Tibial artery (tissue), 4 donors: ENCODE measurements at regions not wholly inside any gene's neighbourhood (a gene's known extent, or its start where the extent isn't known, plus 50 kb on each side); places are given as distances from the start of the nearest gene placed in this dataset.

Experiments
- DNase-seq, 2 donors: peaks; one replicate each; pipeline ENCODE4 v3.0.0-alpha.2; 2019
- H3K27ac ChIP-seq, 2 donors: fragments of 200-600 bp; sonication (generic) in 1 of 2; 1 replicate in 1 of 2; 2 replicates in 1 of 2; pipeline ENCODE4 v1.5.1; 2018 to 2019; ENCODE audit warnings: mild to moderate bottlenecking in 1 of 2
- H3K27me3 ChIP-seq, 2 donors: fragments of 200-600 bp; sonication (generic) in 1 of 2; one replicate each; pipeline versions ENCODE4 v1.5.1 to v1.6.0; 2016 to 2019
- H3K36me3 ChIP-seq, 3 donors: fragments of 200-600 bp; sonication (generic) in 2 of 3; one replicate each; pipeline ENCODE4 v1.5.1; 2016 to 2019; ENCODE audit warnings: mild to moderate bottlenecking in 2 of 3
- H3K4me1 ChIP-seq, 4 donors: fragments of 200-600 bp; sonication (generic) in 2 of 4; 1 replicate in 3 of 4; 2 replicates in 1 of 4; pipeline ENCODE4 v1.5.1; 2016 to 2019
- H3K4me3 ChIP-seq, 2 donors: fragments of 200-600 bp; sonication (generic) in 1 of 2; 1 replicate in 1 of 2; 2 replicates in 1 of 2; pipeline ENCODE4 v1.5.1; 2018 to 2019; ENCODE audit warnings: mild to moderate bottlenecking in 2 of 2
- H3K9me3 ChIP-seq, 3 donors: fragments of 200-600 bp; sonication (generic) in 1 of 3; one replicate each; pipeline ENCODE4 v1.5.1; 2016 to 2019
- intact Hi-C: fragments of 100-400 bp; cut with DNase I; formaldehyde crosslinking; loops from one replicate; pipeline ENCODE4 v1.15.0; 2023; ENCODE audit warnings: low total_unique reads
- TF ChIP-seq, protein P1 (sequence below), 2 experiments: fragments of 200-600 bp in 1 of 2; fragments of 450-650 bp in 1 of 2; IDR thresholded peaks; one replicate each; pipeline ENCODE4 v1.5.1; 2017 to 2019; ENCODE audit warnings: antibody characterized with exemption in 2 of 2, mild to moderate bottlenecking in 1 of 2, moderate library complexity in 1 of 2

DNA sequence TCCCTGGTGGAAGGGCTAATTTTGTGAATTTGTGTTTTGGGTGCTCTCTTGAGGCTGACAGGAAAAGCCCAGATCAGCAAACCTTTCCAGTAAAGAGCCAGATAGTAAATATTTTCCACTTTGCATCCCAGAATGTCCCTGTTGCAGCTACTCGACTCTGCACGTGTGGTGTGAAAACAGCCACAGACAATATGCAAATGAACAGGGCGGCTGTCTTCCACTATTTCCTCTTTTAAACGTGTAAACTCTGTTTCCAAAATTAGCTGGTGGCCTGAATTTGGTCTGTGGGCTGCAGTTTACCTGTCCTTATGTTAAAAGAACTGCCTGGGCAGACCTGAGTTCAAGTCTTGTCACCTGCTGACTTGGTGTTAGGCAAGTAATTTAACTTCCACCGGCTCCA is 202.7 kb downstream of the EDEM1 start:
- DNase-seq: no peak
- TF ChIP-seq, protein P1, sequence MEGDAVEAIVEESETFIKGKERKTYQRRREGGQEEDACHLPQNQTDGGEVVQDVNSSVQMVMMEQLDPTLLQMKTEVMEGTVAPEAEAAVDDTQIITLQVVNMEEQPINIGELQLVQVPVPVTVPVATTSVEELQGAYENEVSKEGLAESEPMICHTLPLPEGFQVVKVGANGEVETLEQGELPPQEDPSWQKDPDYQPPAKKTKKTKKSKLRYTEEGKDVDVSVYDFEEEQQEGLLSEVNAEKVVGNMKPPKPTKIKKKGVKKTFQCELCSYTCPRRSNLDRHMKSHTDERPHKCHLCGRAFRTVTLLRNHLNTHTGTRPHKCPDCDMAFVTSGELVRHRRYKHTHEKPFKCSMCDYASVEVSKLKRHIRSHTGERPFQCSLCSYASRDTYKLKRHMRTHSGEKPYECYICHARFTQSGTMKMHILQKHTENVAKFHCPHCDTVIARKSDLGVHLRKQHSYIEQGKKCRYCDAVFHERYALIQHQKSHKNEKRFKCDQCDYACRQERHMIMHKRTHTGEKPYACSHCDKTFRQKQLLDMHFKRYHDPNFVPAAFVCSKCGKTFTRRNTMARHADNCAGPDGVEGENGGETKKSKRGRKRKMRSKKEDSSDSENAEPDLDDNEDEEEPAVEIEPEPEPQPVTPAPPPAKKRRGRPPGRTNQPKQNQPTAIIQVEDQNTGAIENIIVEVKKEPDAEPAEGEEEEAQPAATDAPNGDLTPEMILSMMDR (IDR thresholded peaks at IDR 0.05): no peak
- H3K4me1 ChIP-seq: no peaks in the 10 kb centered on the region
- no peaks in the 10 kb centered on the region for H3K27me3 ChIP-seq
- H3K27ac ChIP-seq: no peak overlapping the region
- H3K4me3 ChIP-seq: no peak overlapping the region
- no peaks in the 10 kb centered on the region for H3K36me3 ChIP-seq
- H3K9me3 ChIP-seq: no peaks in the 10 kb centered on the region
- intact Hi-C loops: no loop called here

DNA sequence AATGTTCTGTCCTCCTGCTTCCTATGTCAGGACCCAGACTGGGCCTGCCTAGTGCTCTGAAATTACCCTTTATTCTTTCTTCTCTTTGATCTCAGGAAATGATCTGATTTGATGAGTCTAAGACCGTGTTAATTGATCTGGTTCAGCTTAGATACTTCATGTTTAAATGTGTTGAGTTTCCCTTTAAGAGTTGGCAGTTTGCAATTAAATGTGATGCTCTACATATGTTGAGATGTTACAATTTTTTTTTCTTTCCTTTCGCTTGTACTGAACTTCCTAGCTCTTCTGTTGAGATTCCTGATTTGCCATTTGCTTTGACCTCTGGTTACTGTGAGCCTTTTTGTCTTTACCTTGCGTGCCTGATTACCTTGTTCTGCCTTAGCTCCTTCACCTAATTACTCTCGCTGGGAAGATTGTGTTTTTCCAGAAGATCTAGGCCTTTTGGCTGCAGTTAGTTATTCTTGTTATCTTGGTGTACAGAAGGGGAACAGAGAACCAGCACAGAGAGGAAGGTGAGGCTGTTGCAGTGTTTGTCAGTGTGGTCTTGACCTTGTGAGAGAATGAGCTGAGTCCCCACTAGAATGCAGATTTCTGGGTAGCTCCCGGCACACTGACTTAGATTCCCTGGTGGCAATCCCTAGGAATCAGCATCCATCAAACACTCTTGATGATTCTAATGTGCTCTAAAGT is 203.6 kb downstream of the EDEM1 start:
- TF ChIP-seq, protein P1 (IDR thresholded peaks at IDR 0.05): no peak
- DNase-seq: no peak
- Histone ChIP-seq H3K4me1 (no peaks in the 10 kb centered on the region), H3K27me3 (no peaks in the 10 kb centered on the region), H3K36me3 (no peaks in the 10 kb centered on the region), H3K4me3 (no peak overlapping the region), H3K27ac (no peak overlapping the region), H3K9me3 (no peaks in the 10 kb centered on the region)
- intact Hi-C loops: no loop called here

DNA sequence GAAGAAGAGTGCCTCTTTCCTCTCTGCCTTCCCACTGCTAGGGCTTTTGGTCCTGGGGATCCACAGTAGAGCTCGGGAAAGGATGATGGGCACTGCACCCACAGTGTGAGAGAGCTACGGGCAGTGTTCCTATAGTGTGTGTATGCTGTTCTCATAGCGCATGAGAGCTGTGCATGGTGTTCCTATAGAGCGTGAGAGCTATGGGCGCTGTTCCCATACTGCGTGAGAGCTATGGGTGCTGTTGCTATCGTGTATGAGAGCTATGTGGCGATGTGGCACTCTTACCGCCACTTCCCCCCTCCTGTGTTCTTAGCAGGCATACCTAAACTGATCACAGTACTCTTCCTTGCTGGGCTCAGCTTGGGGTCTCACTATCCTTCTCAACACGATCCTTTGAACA is 213.5 kb downstream of the EDEM1 start:
- Histone ChIP-seq H3K4me1 (no peaks in the 10 kb centered on the region), H3K27ac (no peak overlapping the region), H3K36me3 (no peaks in the 10 kb centered on the region), H3K27me3 (no peaks in the 10 kb centered on the region), H3K4me3 (no peak overlapping the region), H3K9me3 (no peaks in the 10 kb centered on the region)
- intact Hi-C loops: no loop called here
- DNase-seq: no peak
- TF ChIP-seq, protein P1 (IDR thresholded peaks at IDR 0.05): no peak

DNA sequence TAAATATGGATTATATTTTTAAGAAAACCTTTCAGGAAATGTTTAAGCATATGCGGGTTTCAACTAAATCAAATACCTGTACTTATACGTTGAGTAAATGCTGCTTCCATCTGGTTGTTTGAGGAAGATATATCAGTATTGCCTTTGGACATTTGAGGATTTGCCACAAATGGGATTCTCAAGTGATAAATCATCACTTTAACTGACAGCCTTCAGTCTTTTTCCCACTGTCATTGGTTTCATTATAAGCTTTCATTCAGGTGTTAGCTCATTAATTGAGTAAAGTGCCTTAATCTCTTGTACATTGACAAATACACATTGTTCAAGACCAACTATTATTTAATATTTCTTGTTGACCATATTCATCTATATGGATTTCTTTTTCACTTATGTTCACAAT is 217.2 kb downstream of the EDEM1 start:
- TF ChIP-seq, protein P1 (IDR thresholded peaks at IDR 0.05): no peak
- no peak overlapping the region for H3K4me3 ChIP-seq
- no peaks in the 10 kb centered on the region for H3K36me3 ChIP-seq
- DNase-seq: no peak
- no peaks in the 10 kb centered on the region for H3K4me1 ChIP-seq
- intact Hi-C loops: no loop called here
- H3K9me3 ChIP-seq: no peaks in the 10 kb centered on the region
- no peak overlapping the region for H3K27ac ChIP-seq
- H3K27me3 ChIP-seq: no peaks in the 10 kb centered on the region

DNA sequence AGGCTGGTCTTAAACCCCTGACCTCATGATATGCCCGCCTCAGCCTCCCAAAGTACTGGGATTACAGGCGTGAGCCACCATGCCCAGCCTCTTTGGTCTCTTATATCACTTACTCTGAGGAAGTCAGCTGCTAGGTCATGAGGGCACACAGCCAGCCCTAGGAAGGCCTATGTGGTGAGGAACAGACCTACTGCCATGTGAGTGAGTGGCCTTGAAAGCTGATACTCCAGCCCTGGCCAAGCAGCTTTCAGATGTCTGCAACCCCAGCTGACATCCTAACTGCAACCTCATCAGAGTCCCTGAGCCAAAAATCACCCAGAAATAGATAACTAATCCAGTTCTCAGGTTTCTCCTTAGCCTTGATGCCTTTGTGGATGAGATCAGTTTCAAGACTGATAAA is 224.3 kb downstream of the EDEM1 start:
- Histone ChIP-seq H3K4me1 (no peaks in the 10 kb centered on the region), H3K27ac (no peak overlapping the region), H3K36me3 (no peaks in the 10 kb centered on the region), H3K4me3 (no peak overlapping the region), H3K27me3 (no peaks in the 10 kb centered on the region), H3K9me3 (peaks cover 0 to 11% (median 0%) of the 10 kb centered on the region in 3 donors)
- TF ChIP-seq, protein P1 (IDR thresholded peaks at IDR 0.05): no peak
- intact Hi-C loops: no loop called here
- DNase-seq: no peak

DNA sequence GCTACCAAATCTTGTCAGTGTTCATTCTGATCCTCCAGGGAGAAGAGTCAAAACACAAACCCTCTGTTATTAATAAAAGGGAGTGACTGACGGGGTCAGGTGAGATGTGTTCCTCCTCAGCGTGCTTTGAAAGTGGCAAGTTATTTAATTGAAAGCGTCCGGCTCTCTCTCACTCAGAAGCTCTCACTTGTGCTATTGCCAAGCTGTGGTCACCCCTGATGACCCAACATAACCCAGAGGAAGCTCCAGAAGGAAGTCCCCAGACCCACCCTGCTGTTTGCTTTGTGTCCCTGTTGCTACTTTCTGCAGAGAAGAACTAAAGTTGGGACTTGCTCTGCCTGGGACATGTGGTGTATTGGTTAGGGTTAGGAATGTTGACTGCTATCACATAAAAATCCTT is 235.6 kb downstream of the EDEM1 start:
- no peak overlapping the region for H3K4me3 ChIP-seq
- TF ChIP-seq, protein P1 (IDR thresholded peaks at IDR 0.05): no peak
- intact Hi-C loops: no loop called here
- H3K27ac ChIP-seq: no peak overlapping the region
- peaks cover 0 to 3% of the 10 kb centered on the region in 2 donors for H3K27me3 ChIP-seq
- DNase-seq: no peak
- no peaks in the 10 kb centered on the region for H3K36me3 ChIP-seq
- no peaks in the 10 kb centered on the region for H3K4me1 ChIP-seq
- no peaks in the 10 kb centered on the region for H3K9me3 ChIP-seq
